ENCODE measurements at regions not wholly inside any gene's neighbourhood (a gene's known extent, or its start where the extent isn't known, plus 50 kb on each side); places are given as distances from the start of the nearest gene placed in this dataset.

DNA sequence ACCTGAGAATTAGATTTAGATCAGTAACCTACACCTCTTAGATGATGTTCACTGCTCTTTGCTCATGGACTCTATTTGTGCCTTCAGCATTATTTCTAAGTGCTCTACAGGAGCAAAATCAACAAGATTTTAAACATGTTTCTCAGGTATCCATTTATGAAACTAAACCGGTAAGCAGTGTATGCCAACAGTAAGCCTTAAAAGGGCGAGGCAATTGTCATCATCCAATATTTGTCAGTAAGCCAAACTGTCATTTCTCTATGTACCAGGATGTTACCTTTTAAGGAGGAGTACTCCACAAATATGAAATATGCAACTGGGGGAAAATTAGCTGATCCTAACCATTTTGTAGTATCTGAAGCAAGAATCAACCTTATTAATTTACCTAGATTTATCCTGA lies 69.6 kb upstream of the ZNF184 start:
- DNase-seq (no peak), ATAC-seq (ENCODE audit: low read depth) (no peak)
- peaks cover 83% of the 10 kb centered on the region for H3K27me3 Mint-ChIP-seq
- intact Hi-C loops (cut with micrococcal nuclease) = loop anchor here (10.0 kb wide), 1 partner anchor 248 kb away; no protein-coding TSS in a partner anchor
- ChIA-PET POLR2A (no interaction called here), CTCF (no interaction called here)
- peaks cover 12% of the 10 kb centered on the region for H3K4me1 Mint-ChIP-seq
- peaks cover 4% of the 10 kb centered on the region for H3K9me3 Mint-ChIP-seq
- H3K27ac Mint-ChIP-seq = no peak overlapping the region
- H3K36me3 Mint-ChIP-seq (ENCODE audit: low read depth) = no peaks in the 10 kb centered on the region
- TF ChIP-seq, protein P1, sequence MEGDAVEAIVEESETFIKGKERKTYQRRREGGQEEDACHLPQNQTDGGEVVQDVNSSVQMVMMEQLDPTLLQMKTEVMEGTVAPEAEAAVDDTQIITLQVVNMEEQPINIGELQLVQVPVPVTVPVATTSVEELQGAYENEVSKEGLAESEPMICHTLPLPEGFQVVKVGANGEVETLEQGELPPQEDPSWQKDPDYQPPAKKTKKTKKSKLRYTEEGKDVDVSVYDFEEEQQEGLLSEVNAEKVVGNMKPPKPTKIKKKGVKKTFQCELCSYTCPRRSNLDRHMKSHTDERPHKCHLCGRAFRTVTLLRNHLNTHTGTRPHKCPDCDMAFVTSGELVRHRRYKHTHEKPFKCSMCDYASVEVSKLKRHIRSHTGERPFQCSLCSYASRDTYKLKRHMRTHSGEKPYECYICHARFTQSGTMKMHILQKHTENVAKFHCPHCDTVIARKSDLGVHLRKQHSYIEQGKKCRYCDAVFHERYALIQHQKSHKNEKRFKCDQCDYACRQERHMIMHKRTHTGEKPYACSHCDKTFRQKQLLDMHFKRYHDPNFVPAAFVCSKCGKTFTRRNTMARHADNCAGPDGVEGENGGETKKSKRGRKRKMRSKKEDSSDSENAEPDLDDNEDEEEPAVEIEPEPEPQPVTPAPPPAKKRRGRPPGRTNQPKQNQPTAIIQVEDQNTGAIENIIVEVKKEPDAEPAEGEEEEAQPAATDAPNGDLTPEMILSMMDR (IDR thresholded peaks at IDR 0.05) = no peak
- H3K4me3 Mint-ChIP-seq = no peak overlapping the region

DNA sequence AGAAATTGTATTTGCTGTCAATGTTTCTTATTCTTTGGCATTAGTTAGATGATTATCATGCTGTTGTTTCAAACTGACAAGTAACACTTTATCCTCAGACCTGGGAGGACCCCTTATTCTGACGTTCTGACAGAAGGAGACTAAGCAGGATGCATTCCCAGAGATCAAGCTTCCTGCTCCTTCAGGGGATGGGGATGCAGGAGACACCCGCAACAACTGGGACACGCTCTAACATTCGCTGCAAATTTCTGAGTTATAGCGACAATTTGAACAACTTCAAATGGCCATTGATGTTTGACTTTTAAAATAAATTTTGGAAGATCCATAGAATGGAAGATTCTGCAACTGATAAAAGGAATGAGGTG lies 69.0 kb upstream of the ZNF184 start:
- Mint-ChIP-seq H3K4me1 (peaks cover 12% of the 10 kb centered on the region), H3K9me3 (peaks cover 2% of the 10 kb centered on the region), H3K27ac (no peak overlapping the region), H3K4me3 (no peak overlapping the region), H3K27me3 (peaks cover 81% of the 10 kb centered on the region), H3K36me3 (ENCODE audit: low read depth) (no peaks in the 10 kb centered on the region)
- DNase-seq (no peak), ATAC-seq (ENCODE audit: low read depth) (no peak)
- TF ChIP-seq, protein P1 (IDR thresholded peaks at IDR 0.05) = no peak
- ChIA-PET POLR2A (no interaction called here), CTCF (no interaction called here)
- intact Hi-C loops (cut with micrococcal nuclease) = loop anchor here (10.0 kb wide), 1 partner anchor 247 kb away; no protein-coding TSS in a partner anchor

- no peak overlapping the region for H3K4me3 Mint-ChIP-seq
- no peaks in the 10 kb centered on the region for H3K9me3 Mint-ChIP-seq
- TF ChIP-seq, protein P1 (IDR thresholded peaks at IDR 0.05) = no peak
- DNase-seq = no peak
- intact Hi-C loops (cut with micrococcal nuclease) = loop anchor here (10.0 kb wide), 1 partner anchor 247 kb away; no protein-coding TSS in a partner anchor
- no peak overlapping the region for H3K27ac Mint-ChIP-seq
- POLR2A ChIA-PET = no interaction called here
- H3K4me1 Mint-ChIP-seq = peaks cover 12% of the 10 kb centered on the region
- H3K36me3 Mint-ChIP-seq (ENCODE audit: low read depth) = no peaks in the 10 kb centered on the region
- no peak for ATAC-seq (ENCODE audit: low read depth)
- CTCF ChIA-PET = no interaction called here
- peaks cover 77% of the 10 kb centered on the region for H3K27me3 Mint-ChIP-seq
Observed at GRCh38 chr6:27541212-27541932, 68.5 kb upstream of the ZNF184 start.

DNA sequence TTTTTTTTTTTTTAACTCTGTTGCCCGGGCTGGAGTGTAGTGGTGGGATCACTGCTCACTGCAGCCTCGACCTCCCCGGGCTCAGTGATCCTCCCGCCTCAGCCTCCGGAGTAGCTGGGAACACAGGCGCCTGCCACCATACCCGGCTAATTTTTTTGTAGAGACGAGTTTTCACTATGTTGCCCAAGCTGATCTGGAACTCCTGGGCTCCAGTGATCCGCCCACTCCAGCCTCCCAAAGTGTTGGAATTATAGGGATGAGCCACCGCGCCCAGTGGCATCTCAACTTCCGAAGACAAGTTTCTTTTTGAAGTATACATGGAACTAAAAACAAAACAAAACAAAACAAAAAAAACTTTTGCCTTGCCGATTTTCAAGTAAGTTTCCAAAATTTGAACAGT lies 66.6 kb upstream of the ZNF184 start:
- Mint-ChIP-seq H3K4me3 (no peak overlapping the region), H3K27ac (no peak overlapping the region), H3K27me3 (peaks cover 71% of the 10 kb centered on the region), H3K36me3 (ENCODE audit: low read depth) (no peaks in the 10 kb centered on the region), H3K4me1 (peaks cover 2% of the 10 kb centered on the region), H3K9me3 (no peaks in the 10 kb centered on the region)
- ChIA-PET CTCF (no interaction called here), POLR2A (no interaction called here)
- intact Hi-C loops (cut with micrococcal nuclease) = no loop called here
- ATAC-seq (ENCODE audit: low read depth) (no peak), DNase-seq (no peak)
- TF ChIP-seq, protein P1 (IDR thresholded peaks at IDR 0.05) = no peak

DNA sequence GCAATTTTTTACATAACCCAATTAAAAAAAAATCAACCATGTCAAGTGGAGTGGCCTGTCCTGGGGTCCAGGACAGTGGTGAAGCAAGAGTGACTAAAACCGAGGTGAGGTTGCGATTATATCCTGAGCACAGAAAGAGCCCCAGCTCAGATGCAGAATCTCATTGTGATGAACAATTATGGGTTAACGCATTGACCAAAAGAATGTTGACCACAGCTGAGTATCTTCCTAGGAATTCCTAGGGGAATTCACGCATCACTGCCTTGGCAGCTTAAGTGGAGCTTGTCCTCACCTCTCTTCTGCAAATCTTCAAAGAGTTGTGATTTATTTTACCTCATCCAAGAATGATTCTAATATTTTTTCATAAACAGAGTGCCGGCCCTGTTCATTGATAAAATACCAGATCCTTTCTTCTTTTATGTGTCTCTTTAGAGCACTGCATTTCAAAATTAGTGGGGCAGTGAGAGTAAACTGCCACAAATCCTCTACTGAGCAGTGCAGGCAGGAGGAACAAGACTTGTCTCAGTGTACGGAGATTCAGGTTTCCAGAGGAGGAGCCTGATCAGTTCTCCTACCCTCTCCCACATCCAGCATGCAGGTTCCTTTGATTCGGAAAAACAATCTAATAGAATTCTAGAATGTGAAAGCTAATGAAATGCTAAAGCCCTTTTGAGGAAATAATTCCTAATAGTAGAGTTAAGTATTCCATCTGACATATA lies 60.1 kb upstream of the ZNF184 start:
- H3K4me1 Mint-ChIP-seq = no peaks in the 10 kb centered on the region
- CTCF ChIA-PET = no interaction called here
- intact Hi-C loops (cut with micrococcal nuclease) = no loop called here

More for the DNA sequence above, 60.1 kb upstream of the ZNF184 start:
- POLR2A ChIA-PET = no interaction called here
- no peak for DNase-seq
- Mint-ChIP-seq H3K27ac (no peak overlapping the region), H3K4me3 (no peak overlapping the region), H3K36me3 (ENCODE audit: low read depth) (no peaks in the 10 kb centered on the region), H3K9me3 (peaks cover 3% of the 10 kb centered on the region), H3K27me3 (peaks cover 59% of the 10 kb centered on the region)
- TF ChIP-seq, protein P1 (IDR thresholded peaks at IDR 0.05) = no peak
- no peak for ATAC-seq (ENCODE audit: low read depth)
